Inflammatory macrophage treated with lipopolysaccharide for 4 hours (primary cell): ENCODE measurements at regions not wholly inside any gene's neighbourhood (a gene's known extent, or its start where the extent isn't known, plus 50 kb on each side); places are given as distances from the start of the nearest gene placed in this dataset.

Experiments
- DNase-seq: peaks from one replicate; pipeline ENCODE4 v3.0.0-alpha.2; 2020

- no peak for DNase-seq
These were observed 513.1 kb upstream of the CNKSR2 start for GRCh38 chrX:20861113-20861512.

GRCh38 chrX:20857746-20858145, 516.5 kb upstream of the CNKSR2 start:
- DNase-seq, result no peak

GRCh38 chrX:20838477-20838876, 535.7 kb upstream of the CNKSR2 start:
- DNase-seq, result no peak

DNA sequence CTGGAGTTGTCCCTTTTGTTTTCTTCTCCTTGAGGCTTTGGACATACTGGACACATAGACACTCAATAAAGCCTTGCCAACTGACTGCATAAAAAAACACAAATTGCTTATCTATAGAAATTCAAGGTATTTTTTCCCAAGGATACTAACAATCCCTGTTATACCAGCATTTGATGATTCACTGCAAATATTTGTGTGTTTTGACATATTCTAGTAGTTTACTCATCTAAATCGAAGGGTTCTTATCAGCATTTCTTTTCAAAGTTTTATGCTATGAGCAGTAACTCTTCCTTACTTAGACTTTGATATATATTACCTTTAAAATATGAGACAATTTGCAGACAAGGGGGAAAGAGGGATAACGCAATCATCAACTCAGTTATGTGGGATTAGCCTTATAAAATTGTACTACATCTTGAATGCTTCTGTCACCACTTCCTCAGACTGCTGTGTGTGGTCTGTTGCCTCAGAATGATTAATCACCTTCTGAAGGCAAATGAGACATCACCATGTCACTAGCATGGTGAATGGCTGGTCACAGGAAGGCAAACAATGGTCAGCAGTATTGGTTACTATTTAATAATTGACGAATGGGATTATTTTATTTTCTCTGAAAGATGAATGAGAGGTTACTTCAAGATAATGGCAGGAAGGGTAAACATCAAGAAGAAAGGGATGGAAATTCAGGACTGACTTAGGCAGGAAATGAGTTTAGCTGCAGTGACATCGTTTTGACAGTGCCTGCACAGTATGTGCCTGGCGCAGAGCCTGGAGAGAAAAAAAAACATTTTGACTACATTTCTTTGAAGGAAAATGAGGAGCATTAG, 544.3 kb upstream of the CNKSR2 start:
- DNase-seq, result no peak

GRCh38 chrX:20825984-20826383, 548.2 kb upstream of the CNKSR2 start:
- no peak for DNase-seq

- no peak for DNase-seq
These were observed 537.3 kb upstream of the RPS6KA3 start for GRCh38 chrX:20803971-20804370.

GRCh38 chrX:20802036-20802435, 535.3 kb upstream of the RPS6KA3 start:
- DNase-seq, result no peak

DNA sequence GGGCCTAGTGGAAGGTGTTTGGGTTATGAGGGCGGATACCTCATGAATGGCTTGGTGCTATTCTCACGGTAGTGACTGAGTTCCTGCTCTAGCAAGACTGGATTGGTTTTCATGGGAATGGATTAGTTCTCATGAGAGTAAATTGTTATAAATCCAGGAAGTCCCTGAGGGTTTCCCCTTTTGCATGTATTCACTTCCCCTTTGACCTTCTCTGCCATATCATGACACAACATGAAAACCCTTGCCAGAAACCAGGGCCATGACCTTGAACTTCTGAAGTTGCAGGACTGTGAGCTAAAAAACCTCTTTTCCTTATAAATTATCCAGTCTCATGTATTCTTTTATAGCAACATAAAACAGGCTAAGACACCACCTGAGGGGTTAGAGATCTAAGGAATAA, 529.7 kb upstream of the RPS6KA3 start:
- DNase-seq, result peak; percentile 5

GRCh38 chrX:20789103-20789502, 522.4 kb upstream of the RPS6KA3 start:
- DNase-seq, result no peak

DNA sequence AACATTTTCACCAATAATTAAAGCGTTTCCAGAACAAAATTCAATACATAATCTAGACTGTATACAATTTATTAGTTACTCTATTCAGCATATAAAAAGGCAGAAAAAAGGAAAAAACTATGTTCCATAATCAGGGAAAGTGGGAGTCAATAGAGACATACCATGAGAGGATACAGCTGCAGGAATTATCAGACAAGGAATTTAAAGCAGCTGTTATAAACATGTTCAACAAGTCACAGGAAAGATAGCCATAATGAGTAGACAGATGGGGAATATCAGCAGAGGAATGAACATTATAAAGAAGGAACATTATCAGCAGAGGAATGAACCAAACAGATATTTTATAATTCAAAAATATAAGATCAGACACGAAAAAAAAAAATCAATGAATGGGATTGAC, 500.6 kb upstream of the RPS6KA3 start:
- DNase-seq, result no peak

DNA sequence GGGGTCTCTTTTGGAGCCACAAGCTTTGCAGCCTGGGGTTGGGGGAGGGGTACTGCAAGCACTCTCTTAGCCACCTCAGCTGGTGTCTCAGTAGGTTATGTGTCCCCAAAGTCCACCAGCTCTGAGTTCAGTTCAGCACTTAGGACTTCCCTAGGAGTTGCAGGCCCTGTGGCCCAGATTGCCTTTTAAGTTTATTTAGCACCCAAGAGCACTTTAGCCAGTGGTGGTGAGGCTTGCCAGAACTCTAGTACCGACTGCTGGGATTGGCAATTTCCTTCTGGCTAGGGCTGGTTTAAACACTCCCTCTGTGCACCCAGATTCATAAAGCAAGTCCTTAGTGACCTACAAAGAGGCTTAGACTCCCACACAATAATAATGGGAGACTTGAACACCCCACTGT, 489.9 kb upstream of the RPS6KA3 start:
- no peak for DNase-seq

DNA sequence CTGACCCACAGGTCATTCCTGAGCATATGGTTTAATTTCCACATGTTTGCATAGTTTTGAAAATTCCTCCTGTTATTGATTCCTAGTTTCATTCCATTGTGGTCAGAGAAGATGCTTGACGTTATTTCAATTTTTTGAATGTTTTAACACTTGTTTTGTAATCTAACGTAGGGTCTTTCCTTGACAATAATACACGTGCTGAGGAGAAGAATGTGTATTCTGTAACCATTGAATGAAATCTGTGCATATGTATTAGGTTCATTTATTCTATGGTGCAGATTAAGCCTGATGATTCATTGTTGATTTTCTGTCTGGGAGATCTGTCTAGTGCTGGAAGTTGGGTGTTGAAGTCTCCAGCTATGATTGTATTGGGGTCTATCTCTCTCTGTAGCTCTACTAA, 486.4 kb upstream of the RPS6KA3 start:
- no peak for DNase-seq

GRCh38 chrX:20746690-20747089, 480.0 kb upstream of the RPS6KA3 start:
- DNase-seq, result no peak

DNA sequence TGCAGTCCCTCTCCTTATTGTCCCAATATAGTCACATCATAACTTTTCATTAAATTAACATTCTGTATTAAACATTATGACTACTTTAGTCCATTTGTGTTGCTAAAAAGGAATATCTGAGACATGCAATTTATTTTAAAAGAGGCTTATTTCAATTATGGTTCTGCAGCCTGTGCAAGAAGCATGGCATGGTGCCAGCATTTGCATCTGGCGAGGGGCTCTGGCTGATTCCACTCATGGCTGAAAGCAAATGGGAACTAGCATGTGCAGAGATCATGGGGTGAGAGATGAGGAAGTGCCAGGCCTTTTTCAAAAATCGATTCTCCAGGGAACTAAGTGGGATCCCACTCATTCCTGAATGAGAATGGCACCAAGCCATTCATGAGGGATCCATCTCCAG, 476.3 kb upstream of the RPS6KA3 start:
- DNase-seq, result no peak

GRCh38 chrX:20742106-20742505, 475.4 kb upstream of the RPS6KA3 start:
- no peak for DNase-seq

DNA sequence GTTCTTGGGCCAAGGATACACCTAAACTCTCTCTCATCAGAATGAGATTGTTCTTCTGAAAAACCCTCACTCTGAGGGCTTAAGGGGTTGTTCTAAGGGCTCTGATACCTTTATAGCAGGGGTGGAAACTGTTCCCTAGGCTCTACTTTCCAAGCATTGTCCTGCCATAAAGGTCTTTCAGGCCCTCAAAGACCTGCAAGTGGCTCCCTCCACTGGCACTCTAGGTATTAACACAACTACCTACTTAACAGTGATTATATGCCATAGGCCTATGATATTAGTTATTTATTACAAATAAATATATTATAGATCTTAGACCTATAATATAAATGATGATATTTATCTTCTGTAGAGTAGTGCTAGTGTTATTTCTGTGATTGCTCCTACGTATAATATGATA, 473.7 kb upstream of the RPS6KA3 start:
- DNase-seq, result no peak

DNA sequence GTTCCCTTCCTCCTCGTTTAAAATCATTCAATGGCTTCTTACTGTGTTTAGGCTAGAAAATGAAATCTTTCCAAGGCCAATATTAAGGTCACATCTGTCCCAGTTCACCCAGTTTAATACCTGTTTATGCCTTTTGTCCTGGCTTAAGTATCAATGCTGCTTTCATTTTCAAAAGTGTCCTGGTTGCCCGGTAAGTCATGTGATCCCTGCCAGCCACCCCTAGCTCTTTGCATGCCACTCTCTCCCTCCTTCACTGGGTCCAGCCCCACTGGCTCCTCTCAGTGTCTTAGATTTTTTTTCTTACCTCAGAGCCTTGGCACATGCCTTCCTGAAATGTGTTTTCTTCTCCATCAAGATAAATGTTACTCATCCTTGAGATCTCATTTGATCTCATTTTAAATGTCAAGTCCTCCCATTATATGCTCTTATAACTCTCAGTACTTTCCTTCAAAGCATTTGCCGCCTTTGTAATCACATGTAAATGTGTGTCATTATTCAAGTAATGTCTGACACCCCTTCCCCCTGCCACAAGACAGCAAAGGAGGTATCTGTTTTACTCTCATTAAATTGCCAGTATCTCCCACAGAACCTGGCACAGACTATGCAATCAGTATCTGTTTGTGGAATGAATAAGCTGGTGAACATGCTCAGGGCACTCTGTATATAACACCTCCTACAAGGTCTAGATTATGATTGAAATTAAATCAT, 472.5 kb upstream of the RPS6KA3 start:
- no peak for DNase-seq

- no peak for DNase-seq
These were observed 462.7 kb upstream of the RPS6KA3 start for GRCh38 chrX:20729416-20729815.

DNA sequence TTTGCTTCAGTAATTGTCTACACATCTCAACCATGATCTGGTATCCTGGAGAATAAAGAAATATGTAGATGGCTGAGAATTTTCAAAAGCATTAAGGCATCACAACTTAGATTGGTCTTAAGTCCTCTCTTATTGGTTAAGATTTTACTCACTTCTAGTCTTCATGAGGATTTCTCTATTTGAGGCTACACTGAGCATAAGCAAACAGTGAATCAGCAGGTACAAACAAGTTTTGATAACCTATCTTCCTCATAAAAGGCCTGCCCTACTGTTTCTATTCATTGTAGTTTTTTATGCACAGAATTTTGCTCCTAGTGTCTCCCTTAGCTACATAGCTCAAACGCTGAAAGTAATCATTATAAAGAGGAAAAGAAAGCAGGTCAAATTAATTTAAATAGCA, 460.7 kb upstream of the RPS6KA3 start:
- no peak for DNase-seq

- no peak for DNase-seq
These were observed 454.4 kb upstream of the RPS6KA3 start for GRCh38 chrX:20720954-20721626.

GRCh38 chrX:20718592-20719380, 452.1 kb upstream of the RPS6KA3 start:
- no peak for DNase-seq

- no peak for DNase-seq
These were observed 448.5 kb upstream of the RPS6KA3 start for GRCh38 chrX:20715176-20715575.

DNA sequence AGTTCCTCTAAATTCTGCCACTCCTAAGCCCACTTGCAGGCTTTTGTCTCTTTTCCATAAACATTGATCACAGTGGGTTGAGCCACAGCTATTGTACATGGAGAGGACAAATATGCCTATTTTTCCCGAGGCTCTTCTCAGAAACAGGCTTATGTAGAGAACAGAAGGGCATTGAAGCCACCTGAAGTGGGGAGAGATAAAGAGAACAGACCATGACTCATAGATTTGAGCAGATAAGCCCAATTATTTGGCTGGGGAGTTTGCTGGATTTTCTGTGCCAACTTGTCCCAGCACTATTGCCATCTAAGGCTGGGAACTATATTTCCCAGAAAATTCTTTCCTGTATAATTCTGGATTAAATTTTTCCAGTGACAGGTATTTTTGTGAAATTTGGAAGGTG, 446.1 kb upstream of the RPS6KA3 start:
- no peak for DNase-seq
